HG02571 (cell line): ENCODE measurements at regions not wholly inside any gene's neighbourhood (a gene's known extent, or its start where the extent isn't known, plus 50 kb on each side); places are given as distances from the start of the nearest gene placed in this dataset.
"Not testable (repeated sequence)": the region's sequence is repeated elsewhere in the genome, so short reads cannot be mapped to it uniquely, and the experiment has no call there.

Experiments
- ATAC-seq: cut with Tn5 transposase; IDR thresholded peaks from one replicate; pipeline ENCODE4 v1.9.1; 2021; ENCODE audit warnings: mild to moderate bottlenecking, moderate library complexity; ENCODE audit not compliant: unreplicated experiment

DNA sequence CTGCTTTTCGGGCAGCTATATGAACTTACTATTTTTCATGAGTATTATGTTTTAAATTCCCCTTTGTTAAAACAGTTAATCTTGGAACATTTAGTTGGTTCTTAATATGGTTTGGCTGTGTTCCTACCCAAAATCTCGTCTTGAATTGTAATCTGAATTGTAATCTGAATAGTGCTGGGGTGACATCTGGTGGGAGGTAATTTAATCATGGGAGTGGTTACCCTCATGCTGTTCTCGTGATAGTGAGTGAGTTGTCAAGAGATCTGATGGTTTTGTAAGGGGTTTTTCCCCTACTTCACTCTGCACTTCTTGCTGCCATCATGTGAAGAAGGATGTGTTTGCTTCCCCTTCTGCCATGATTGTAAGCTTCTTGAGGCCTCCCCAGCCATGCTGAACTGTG lies 305.4 kb upstream of the MAP3K7 start:
- no peak for ATAC-seq

DNA sequence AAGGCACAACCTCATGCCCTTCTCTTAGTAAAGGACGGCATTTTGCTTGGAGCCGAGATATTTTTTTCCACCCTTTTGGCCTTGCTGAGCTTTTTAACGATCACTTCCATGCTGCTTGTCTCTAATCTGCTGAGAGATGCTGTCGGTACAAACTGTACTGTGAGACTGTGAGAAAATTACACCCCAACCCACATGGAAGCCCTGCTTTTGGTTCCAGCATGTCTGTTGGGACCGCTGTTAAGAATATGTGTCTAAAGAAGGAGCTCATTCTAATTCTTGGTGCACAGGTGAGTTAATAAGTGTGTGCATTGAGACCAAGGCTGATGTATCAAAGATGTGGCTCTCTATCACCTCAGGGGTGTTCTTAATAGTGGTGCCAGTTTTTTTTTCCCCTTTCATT lies 304.5 kb upstream of the MAP3K7 start:
- no peak for ATAC-seq

DNA sequence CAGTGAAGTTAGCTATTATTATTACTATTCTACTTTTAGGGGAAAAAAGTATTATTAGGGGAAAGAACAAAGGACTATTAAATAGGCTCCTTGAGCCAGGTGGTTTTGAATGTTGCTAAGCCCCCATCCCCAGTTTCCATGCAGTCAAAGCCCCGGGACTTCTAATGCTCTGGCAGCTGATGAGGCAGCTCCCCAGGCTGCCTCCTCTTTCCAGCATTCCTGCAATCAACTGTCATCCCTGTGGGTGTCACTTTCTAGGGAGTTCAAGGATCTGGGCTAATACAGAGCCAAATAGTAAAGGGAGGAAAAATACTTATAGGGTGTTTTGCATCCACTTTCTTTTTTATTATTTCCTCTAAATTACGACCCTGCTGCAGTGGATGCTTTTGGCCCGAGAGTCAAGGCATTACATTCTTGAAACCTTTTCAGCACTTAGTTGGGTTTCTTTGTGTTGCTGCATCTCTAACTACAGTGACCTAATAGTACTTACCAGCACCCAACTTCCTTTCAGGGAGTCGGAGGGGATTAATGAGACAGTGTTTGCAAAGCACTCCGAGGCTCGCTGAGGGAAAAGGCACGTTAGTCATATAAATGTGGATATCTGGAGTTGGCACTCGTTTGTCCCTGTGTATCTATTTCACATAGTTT lies 303.9 kb upstream of the MAP3K7 start:
- ATAC-seq: no peak

DNA sequence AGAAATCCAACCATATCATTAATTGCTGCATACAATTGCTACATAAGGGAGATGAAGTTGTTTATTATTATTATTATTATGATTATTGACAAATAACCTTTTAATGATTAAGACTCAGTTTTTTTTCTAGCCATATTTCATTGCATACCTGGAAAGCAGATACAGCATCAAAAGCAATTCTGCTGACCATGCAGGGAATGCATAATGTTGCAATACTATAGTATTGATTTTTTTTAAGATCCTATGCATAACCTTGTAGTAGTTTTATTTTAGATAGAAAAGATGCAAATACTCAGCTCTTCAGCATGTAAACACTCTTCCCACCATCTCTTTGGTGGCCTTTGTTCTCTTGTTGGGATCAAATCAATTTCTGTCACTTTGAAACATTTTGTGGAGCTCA lies 300.9 kb upstream of the MAP3K7 start:
- no peak for ATAC-seq

DNA sequence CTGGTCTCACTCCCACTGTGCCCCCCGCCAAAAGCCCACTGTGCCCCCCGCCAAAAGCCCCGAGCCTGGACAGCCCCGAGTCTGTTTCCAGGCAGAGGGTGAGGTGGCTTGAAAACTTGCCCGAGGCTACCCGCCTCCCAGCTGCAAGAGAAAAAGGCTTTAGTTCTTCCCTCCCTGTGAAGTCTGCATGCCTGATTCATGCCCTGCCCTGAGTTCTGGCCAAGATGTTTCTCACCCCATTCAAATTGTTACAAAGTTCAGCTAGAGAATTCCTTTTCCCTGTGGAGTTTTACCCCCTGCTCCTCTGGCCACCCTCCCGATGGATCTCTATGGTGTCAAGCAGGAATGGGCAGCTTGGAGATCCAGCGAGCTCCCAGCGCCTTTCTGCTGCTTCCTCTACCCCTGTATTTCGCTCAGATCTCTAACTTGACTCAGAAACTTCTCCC lies 298.8 kb upstream of the MAP3K7 start:
- no peak for ATAC-seq

DNA sequence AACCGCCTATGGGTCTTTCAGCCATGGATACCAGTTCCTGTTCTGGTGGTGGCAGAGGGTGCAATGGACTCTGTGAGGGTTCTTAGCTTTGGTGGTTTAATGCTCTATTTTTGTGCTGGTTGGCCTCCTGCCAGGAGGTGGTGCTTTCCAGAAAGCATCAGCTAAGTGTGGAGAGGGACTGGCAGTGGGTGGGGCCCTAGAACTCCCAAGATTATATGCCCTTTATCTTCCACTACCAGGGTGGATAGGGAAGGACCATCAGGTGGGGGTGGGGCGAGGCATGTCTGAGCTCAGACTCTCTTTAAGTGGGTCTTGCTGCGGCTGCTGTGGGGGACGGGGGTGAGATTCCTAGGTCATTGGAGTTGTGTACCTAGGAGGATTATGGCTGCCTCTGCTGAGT lies 298.3 kb upstream of the MAP3K7 start:
- ATAC-seq: not testable (repeated sequence)

DNA sequence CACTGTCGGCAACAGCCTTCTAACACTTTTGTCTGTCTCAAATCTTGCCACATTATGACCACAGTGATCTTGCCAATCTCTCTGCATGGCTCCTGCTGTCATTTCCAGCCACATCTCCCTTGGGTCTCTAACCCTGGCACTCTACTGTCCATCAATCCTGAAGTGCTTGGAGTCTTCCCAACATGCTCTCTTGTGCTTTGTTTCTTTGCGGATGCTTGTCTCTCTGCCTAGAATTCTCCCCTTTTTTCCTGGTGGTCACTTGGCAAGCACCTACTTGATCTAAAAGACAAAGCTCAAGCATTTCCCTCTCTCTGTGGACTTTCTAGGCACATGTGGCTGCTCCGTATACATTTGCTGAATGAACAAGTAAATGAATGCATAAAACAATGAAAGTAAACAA lies 290.7 kb upstream of the MAP3K7 start:
- ATAC-seq: no peak

DNA sequence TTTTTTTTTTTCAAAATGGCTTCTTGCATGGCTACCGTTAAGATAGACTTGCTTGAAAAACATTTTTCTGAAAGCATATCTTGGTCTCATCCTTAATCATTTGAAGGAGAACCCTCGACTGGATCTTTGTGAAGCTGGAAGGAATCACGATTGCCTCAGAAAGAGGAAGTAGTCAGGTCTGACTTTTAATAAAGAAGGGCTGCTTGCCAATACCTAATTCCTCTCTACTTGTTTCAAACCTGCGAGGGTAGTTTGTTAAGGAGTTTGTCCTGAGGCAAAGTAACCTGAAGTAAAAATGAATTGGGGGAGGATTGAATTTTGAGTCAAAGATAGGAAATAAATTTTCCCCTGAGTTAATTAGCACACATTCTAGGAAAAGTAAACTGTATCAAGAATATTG lies 288.1 kb upstream of the MAP3K7 start:
- ATAC-seq: no peak

DNA sequence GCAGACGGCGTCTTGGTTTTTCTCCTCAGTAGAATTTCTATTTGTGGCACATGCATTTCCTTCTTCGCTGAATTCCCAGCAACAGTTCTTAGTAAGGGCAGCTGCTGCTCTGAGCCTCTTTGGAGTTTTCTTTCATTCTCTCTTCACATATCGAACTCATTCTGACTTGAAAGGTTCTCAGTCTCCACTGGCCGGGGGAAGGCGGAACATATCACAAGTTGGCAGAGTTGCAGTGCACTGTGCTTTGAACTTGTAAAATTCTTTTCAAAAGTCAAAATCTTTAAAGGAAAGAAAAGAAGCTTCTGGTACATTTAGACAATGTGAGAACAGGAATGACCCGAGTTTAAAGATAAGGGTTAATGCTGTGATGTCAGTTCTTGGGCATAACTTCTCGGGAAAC lies 286.1 kb upstream of the MAP3K7 start:
- no peak for ATAC-seq

DNA sequence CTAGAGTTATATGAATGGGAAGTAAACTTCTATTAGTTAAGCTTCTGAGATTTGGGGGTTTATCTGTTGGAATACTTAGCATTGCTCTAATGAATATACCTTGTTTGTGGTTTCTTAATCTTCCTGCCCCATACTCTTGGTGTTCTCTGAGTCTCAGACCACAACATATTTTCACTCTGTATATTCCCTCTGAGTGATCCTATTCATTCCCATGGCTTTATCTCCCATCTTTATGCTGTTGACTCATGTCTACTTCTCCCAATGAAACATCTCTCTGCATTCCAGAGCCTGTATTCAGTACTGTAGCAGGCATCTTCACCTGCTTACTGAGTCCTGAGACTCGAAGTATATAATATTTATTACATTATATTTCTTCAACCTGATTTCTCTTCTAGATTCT lies 283.7 kb upstream of the MAP3K7 start:
- no peak for ATAC-seq

DNA sequence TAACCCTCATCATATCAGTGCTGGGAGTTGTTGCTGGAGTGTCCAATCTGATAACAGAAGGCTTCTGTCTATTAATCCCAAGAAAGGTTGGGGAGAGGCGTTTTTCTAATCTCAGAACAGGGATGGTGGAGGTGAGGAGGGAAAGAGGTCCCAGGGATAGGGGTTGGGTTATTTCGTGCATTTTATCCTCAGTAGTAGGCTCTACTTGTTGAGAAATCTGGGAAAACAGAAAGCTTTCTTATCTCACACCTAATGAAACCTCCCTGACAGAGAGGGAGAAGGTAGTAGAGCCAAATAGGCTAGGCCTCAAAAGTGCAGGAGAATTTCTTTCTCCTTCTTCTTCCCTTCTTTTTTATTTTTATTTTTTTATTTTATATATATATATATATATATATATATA lies 281.8 kb upstream of the MAP3K7 start:
- ATAC-seq: no peak

DNA sequence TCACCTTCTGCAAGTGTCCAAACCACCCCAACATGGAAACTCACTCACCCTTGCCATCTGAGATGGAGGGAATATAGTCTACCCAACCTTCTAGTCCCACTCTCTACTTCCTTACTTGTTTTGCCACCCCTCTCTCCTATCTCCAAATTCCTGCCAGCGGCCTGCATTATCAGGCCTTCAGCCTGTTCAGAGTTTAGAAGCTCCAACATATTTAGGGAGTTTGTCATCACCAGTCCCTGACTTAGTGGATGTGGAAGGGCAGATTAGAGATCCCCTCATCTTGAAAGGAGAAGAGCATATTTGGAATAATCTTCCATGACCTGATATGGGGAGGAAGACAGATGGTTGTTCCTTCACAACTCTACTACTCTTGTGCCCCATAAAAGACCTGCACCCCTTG lies 281.4 kb upstream of the MAP3K7 start:
- no peak for ATAC-seq

DNA sequence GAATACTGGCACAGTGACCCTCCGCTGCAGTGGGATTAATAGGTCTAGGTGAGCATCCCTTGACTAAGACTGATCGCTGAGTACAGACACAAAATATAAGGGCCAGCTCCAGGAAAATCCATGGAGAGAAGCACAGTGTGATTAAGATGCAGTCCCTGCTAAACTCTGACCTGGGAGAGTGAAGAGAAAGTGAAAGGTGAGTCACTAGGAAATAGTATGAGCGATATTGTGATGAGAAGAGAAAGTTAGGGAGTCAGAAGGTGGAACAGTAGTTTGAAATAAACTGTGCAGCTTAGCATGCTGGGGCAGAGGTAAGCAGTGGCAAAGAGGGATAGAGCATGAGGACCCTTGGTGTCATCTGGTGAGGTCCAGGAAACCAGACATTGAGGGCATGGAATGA lies 278.6 kb upstream of the MAP3K7 start:
- no peak for ATAC-seq

DNA sequence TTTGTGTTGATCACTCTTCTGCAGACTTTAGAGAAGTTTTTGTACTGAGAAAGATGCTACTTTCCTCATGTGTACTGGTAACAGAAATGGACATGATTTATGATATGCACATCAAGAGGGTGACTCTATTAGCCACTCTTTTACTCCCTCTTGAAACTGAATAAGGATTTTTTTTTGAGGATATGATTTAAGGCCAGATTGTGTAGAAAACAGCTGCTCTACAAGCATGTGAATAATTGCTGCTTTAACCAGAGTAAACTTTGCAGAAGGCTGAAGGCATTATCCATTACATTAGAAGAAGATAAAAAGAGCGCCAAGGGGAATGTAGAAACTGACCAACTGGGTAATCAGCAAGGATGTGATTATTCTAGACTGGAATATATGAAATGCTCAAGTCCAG lies 276.2 kb upstream of the MAP3K7 start:
- no peak for ATAC-seq

DNA sequence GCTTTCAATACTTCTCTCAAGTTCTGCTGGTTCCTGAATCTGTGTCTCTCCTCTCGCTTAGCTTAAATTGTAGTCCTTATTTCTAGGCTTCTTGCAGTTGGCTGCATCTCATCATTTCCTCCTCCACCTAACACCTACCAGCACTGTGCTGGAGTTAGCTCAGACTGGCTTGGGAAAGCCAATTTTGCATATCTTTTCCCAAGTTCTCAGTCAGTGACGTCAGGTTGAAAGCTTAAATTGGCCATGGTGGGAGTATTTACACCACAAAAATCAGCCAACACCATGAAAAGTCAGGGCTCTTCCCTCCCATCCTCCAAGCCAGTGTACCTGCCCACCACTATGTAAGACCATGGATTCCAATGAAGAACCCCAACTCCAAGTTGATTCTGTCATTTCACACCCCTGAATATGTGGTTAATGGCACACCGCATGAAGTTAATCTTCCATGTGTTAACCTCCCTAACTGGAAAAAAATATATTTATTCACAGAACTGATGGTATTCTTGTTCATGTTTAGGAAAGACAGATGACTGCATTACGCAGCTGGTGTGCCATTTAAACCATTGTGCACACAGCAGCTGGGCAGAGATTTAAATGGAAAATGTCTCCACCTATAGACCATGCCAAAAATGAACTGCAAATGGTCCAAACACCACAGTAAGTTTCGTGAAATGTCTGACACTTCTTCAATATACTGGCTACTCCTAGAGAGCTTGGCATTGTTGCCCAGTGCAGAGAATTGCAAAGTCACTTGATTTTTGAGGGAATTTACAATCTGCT lies 274.1 kb upstream of the MAP3K7 start:
- ATAC-seq: no peak

DNA sequence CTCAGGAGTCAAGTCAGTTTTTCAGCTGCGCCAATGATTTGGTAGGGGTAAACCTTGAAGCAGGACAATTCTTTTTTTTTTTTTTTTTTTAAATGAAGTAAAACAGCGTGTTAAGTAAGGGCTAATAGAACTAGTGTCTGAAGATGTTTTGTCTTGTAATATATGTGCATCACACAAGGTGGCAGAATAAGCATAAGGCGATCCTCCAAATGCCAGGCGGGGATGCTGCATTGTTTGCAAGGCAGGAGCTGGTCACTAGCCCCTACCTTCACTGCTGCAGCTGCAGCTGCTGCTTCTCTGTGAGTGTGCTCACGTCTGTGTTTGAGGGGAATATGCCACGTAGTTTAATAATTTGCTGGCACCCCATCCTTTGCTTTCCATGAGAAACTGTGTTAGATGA lies 272.7 kb upstream of the MAP3K7 start:
- no peak for ATAC-seq

DNA sequence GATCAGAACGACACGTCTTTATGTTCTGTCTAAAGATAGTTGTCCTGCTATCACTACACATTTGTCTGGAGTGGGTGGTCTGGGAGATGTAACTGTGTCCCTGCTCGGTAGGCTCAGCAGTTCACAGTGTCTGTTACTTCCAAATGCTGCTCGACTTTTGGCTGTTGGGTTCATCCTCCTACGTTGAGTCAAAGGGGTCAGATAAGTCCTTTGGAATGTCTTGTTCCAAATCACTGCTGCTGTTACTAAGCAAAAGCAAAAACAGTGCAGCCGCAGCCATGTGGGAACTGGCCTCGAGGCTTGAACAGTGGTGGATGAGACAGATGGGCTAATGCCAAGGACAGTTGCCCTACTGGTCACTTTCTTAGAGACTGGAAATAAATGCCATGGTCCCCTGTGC lies 272.2 kb upstream of the MAP3K7 start:
- ATAC-seq: no peak

DNA sequence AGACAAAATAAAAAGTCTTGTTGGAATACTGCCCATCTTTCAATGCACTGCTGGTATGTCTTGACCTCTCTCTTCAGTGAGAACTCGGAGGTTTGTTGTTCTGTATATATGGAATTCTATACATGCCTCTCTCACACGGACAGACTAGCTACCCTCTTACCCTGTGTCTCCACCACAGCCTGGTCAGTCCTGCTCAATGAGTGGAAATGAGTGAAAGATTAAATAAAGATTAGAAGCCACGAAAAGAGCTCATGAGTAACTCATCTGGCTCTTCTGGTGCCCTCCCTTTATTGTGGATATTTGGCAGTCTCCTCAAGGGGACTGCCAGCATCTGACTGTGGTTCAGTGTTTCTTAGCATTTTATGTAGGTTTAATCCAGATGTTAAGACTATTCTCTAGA lies 262.8 kb upstream of the MAP3K7 start:
- no peak for ATAC-seq

DNA sequence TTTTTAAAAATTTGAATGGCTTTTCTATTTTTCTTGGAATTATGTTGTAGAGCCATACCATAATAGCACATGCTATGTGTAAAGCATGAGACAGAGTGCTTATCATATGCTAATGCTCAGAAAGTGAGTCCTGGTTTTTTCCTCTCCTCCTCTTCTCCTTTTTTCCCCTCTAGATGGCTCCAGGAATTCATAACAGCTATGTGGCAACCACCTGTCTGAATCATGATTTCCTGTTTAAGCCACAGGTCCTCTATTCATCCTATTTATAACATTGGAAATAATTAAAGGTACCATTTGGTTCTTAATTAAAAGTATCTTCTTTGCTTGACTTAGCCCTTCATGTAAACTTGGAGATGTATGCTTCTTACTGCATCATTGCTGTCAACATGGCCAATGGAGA lies 260.0 kb upstream of the MAP3K7 start:
- ATAC-seq: no peak

DNA sequence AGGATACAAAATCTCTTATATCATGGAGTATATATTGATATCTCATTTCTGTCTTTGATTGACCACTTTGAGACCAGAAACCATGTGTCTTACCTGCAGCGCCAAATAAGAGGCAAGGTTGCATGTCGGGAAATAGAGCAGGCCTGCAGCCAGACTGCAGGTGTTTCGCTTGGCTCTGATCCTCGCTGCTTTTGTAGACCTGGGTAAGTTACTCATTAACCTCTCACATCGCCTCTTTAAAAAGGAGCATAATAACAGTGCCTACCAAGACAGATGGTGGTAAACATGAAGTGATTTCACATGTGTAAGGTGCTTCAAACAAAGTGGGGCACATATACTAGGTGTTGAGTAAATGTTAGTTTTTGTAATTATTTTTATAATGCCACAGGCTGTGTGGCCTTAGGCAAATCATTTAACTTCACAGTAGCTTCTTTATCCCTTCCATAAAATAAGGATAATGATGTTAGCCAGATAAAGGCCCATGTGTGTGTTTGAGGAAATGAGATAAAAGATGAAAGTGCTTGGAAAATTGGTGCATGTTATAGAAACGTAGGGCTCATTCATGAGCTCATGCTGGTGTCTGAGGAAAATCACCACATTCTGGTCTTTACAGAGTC lies 248.8 kb upstream of the MAP3K7 start:
- ATAC-seq: no peak

DNA sequence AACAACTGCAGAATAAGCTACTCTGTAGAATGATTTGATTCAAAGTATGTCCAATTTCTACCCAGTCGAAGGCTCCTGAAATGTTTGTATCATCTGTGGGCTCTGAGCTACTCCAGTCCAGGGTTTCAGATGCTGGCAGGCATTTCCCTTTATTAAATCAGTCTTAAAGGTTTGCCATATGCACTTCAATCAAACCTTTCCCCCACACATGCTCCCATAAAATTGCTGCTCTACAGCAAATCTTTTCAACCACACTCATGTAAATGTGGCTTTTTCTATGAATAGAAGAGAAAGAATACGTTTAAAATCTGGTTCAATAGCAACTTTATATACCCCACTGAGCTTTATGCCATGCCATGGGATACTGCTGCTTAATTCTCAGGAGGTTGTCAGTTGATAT lies 242.4 kb upstream of the MAP3K7 start:
- ATAC-seq: no peak

DNA sequence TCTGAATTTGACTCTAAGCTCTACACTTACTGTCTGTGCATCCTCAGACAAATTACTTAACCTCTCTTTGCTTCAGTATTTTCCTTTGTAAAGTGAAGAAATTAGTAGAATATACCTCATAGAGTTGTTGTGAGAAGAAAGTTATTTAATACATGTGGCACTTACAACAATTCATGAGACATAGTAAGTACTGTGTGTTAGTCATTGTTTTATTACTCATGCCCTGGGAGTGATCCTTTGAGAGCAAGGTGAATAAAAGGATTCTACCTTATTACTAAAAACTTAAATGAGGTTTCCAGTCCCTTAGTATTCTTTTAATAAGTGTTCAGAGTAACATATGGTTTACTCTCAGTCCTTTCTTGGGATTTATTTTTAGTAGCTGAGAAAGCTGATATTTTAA lies 233.6 kb upstream of the MAP3K7 start:
- ATAC-seq: no peak
